ENCODE measurements at regions not wholly inside any gene's neighbourhood (a gene's known extent, or its start where the extent isn't known, plus 50 kb on each side); places are given as distances from the start of the nearest gene placed in this dataset.

GRCh38 chr9:109941771-109942170, 161.8 kb downstream of the PALM2AKAP2 start:
- H3K36me3 Mint-ChIP-seq (ENCODE audit: low read depth): peaks cover 6% of the 10 kb centered on the region
- H3K4me1 Mint-ChIP-seq: no peaks in the 10 kb centered on the region
- no peak for TF ChIP-seq CTCF (IDR thresholded peaks at IDR 0.05; ENCODE audit: unreplicated experiment in 3 of 3)
- H3K27ac Mint-ChIP-seq: no peak overlapping the region
- no peak overlapping the region for H3K4me3 Mint-ChIP-seq
- H3K9me3 Mint-ChIP-seq: no peaks in the 10 kb centered on the region
- H3K27me3 Mint-ChIP-seq (ENCODE audit: low read depth): no peaks in the 10 kb centered on the region

- Mint-ChIP-seq H3K27ac (no peak overlapping the region), H3K9me3 (no peaks in the 10 kb centered on the region), H3K4me3 (no peak overlapping the region), H3K27me3 (ENCODE audit: low read depth) (no peaks in the 10 kb centered on the region), H3K36me3 (ENCODE audit: low read depth) (peaks cover 6% of the 10 kb centered on the region), H3K4me1 (no peaks in the 10 kb centered on the region)
- no peak for TF ChIP-seq CTCF (IDR thresholded peaks at IDR 0.05; ENCODE audit: unreplicated experiment in 3 of 3)
Observed at GRCh38 chr9:109945573-109945972, 165.6 kb downstream of the PALM2AKAP2 start.

GRCh38 chr9:109948453-109948852, 168.5 kb downstream of the PALM2AKAP2 start:
- H3K4me3 Mint-ChIP-seq: no peak overlapping the region
- H3K4me1 Mint-ChIP-seq: no peaks in the 10 kb centered on the region
- no peaks in the 10 kb centered on the region for H3K27me3 Mint-ChIP-seq (ENCODE audit: low read depth)
- H3K9me3 Mint-ChIP-seq: no peaks in the 10 kb centered on the region
- no peak for TF ChIP-seq CTCF (IDR thresholded peaks at IDR 0.05; ENCODE audit: unreplicated experiment in 3 of 3)
- H3K36me3 Mint-ChIP-seq (ENCODE audit: low read depth): peaks cover 3% of the 10 kb centered on the region
- no peak overlapping the region for H3K27ac Mint-ChIP-seq

GRCh38 chr9:109950710-109951443, 170.9 kb downstream of the PALM2AKAP2 start:
- no peak overlapping the region for H3K27ac Mint-ChIP-seq
- no peak overlapping the region for H3K4me3 Mint-ChIP-seq
- TF ChIP-seq CTCF (IDR thresholded peaks at IDR 0.05; ENCODE audit: unreplicated experiment in 3 of 3): no peak
- no peaks in the 10 kb centered on the region for H3K9me3 Mint-ChIP-seq
- H3K4me1 Mint-ChIP-seq: peaks cover 16% of the 10 kb centered on the region
- H3K36me3 Mint-ChIP-seq (ENCODE audit: low read depth): no peaks in the 10 kb centered on the region
- no peaks in the 10 kb centered on the region for H3K27me3 Mint-ChIP-seq (ENCODE audit: low read depth)

GRCh38 chr9:109953300-109953699, 173.3 kb downstream of the PALM2AKAP2 start:
- Mint-ChIP-seq H3K36me3 (ENCODE audit: low read depth) (no peaks in the 10 kb centered on the region), H3K27ac (no peak overlapping the region), H3K4me3 (no peak overlapping the region), H3K27me3 (ENCODE audit: low read depth) (no peaks in the 10 kb centered on the region), H3K4me1 (peaks cover 30% of the 10 kb centered on the region), H3K9me3 (no peaks in the 10 kb centered on the region)
- TF ChIP-seq CTCF (IDR thresholded peaks at IDR 0.05; ENCODE audit: unreplicated experiment in 3 of 3): no peak
